Muscle of leg (tissue), 3 donors: ENCODE measurements at regions not wholly inside any gene's neighbourhood (a gene's known extent, or its start where the extent isn't known, plus 50 kb on each side); places are given as distances from the start of the nearest gene placed in this dataset.

ENCODE experiments used
- DNase-seq: peaks from one replicate; pipeline ENCODE4 v3.0.0; 2013
- H3K27ac ChIP-seq: one replicate; pipeline ENCODE4 v1.5.1; 2013; ENCODE audit warnings: mild to moderate bottlenecking, low read length, control low read depth
- H3K27me3 ChIP-seq: one replicate; pipeline ENCODE4 v1.6.1; 2013; ENCODE audit warnings: low read length; ENCODE audit not compliant: control insufficient read depth, insufficient read depth
- H3K36me3 ChIP-seq: one replicate; pipeline ENCODE4 v1.6.1; 2013; ENCODE audit warnings: low read length; ENCODE audit not compliant: control insufficient read depth, insufficient read depth
- H3K4me1 ChIP-seq: one replicate; pipeline ENCODE4 v1.6.1; 2013; ENCODE audit warnings: low read length; ENCODE audit not compliant: control insufficient read depth, insufficient read depth
- H3K4me3 ChIP-seq: one replicate; pipeline ENCODE4 v1.5.1; 2013; ENCODE audit warnings: low read length, control low read depth
- H3K9me3 ChIP-seq: replicated peaks from 2 replicates; pipeline ENCODE4 v1.6.1; 2013; ENCODE audit warnings: low read depth, low read length; ENCODE audit not compliant: control insufficient read depth
- WGBS: methylation state at CpG from one replicate; pipeline ENCODE4 v1.1.5; 2013; ENCODE audit warnings: missing lambda C conversion rate; ENCODE audit not compliant: insufficient coverage; 5-methylcytosine and 5-hydroxymethylcytosine counted together

DNA sequence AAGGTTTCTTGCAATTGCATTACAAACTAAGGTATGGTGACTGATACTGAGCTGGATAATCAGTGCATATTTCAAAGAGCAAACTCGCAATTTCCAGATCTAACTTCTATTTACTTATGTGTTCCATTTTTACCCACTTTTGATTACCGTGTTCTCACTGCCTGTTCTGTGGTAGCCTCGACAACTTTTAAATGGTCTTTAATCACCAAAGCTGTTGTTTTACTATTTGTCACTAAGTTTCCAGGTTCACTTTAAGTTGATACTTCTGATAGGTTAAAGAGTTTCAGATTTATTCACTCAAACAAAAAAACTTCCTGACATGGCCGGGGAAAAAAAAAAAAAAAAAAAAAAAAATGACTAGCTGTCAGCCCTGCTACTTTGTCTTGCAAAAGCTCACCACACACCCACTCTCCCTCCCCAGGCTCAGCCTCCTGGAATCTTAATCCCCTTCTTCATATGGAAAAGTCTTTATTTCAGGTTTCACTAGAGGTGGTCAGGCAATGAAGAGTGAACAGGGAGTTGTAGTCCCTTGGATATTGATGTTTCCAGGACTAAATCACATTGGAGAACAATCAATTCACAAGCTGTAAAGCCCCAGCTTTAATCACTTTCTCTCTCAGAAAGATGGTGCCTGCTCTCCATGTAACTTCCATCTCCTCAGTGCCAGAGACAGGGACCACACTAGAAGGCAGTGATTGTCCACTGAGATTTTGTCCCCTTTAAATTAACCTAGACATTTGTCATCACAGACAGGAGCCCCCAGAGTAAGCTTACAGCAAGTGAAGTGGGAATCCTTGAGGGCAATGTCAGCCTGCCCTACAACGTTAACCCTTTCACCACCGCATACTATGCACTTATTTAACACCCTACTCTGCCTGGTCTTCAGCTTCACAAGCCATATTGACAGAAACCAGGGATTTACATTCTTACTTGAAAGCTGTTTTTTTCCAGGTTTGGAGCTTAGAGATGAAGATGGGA is 749.1 kb upstream of the SORCS1 start:
- no peaks in the 10 kb centered on the region for H3K4me1 ChIP-seq
- H3K4me3 ChIP-seq, result no peak overlapping the region
- 47% methylated on average over 2 of the region's 6 CpGs for WGBS
- DNase-seq, result no peak
- H3K36me3 ChIP-seq, result no peaks in the 10 kb centered on the region
- no peaks in the 10 kb centered on the region for H3K9me3 ChIP-seq
- peaks cover 16% of the 10 kb centered on the region for H3K27me3 ChIP-seq
- no peak overlapping the region for H3K27ac ChIP-seq

DNA sequence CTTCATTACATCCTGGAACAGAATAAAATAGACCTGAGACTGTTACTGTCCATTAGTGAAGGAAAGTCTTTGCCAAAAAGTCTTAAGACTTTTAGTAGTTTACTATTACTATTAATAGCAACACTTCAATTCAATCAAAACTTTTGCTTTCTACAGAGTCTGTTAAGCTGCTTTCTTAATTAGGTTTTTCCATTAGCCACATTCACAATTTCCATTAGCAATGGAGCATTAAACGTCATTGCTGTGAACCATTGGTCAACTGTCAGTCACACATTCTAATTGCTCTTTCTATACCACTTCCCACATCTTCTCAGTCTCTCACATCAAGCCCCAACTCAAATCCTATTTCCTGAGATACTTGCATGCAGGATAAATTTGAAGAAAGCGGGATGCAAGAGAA is 736.6 kb upstream of the SORCS1 start:
- Histone ChIP-seq H3K36me3 (no peaks in the 10 kb centered on the region), H3K4me1 (no peaks in the 10 kb centered on the region), H3K27me3 (no peaks in the 10 kb centered on the region), H3K9me3 (no peaks in the 10 kb centered on the region), H3K27ac (no peak overlapping the region), H3K4me3 (no peak overlapping the region)
- 43% methylated on average over 1 of the region's 2 CpGs for WGBS
- DNase-seq, result no peak

DNA sequence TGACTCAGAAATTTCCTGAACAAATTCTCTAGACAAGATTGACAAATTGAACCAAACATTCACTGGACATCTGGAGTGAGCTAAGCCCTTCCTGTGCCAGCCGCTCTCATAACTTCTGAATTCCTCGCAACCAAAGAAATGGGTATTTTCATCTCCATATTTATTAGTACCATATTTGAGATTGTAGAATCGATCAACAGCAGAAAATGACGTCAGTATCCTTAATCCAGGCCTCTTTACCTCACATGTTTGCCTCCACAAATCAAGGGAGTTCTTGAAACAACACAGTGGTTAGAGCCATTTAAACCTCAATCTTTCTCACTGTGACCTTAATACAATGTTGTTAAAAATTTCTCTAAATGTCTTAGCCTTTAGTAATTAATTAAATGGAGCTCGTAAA is 735.6 kb upstream of the SORCS1 start:
- no peaks in the 10 kb centered on the region for H3K36me3 ChIP-seq
- H3K4me3 ChIP-seq, result no peak overlapping the region
- 86% methylated on average over 1 of the region's 5 CpGs for WGBS
- no peaks in the 10 kb centered on the region for H3K27me3 ChIP-seq
- no peaks in the 10 kb centered on the region for H3K9me3 ChIP-seq
- H3K4me1 ChIP-seq, result no peaks in the 10 kb centered on the region
- no peak overlapping the region for H3K27ac ChIP-seq
- no peak for DNase-seq

DNA sequence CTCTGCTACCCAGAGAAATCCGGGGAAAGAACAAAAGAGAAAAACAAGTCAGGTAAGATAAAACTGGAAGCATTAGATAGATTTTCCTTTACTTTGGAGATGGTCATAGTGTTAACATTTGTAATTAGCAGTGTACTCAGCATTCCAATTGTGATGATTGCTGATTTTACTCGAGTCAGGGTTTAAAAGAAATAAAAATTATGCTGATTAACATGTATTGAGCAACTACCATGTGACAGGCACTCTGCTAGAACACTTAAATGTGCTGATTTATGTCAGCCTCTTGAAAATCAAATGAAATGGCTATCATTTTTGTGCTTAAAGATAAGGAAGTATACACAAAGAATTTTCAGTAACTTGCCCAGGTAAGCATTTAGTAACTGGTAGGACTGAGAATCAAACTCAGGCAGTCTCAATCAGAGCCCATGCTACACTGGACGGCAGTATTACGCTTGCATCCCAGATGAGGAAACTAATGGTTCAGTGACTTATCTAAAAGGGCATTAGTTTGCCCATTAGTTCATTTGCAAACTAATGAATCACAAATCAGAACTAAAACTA is 735.1 kb upstream of the SORCS1 start:
- H3K27ac ChIP-seq, result no peak overlapping the region
- WGBS, result 94% methylated on average over 2 of the region's 4 CpGs
- no peaks in the 10 kb centered on the region for H3K4me1 ChIP-seq
- H3K4me3 ChIP-seq, result no peak overlapping the region
- no peak for DNase-seq
- H3K27me3 ChIP-seq, result no peaks in the 10 kb centered on the region
- H3K9me3 ChIP-seq, result no peaks in the 10 kb centered on the region
- H3K36me3 ChIP-seq, result no peaks in the 10 kb centered on the region

DNA sequence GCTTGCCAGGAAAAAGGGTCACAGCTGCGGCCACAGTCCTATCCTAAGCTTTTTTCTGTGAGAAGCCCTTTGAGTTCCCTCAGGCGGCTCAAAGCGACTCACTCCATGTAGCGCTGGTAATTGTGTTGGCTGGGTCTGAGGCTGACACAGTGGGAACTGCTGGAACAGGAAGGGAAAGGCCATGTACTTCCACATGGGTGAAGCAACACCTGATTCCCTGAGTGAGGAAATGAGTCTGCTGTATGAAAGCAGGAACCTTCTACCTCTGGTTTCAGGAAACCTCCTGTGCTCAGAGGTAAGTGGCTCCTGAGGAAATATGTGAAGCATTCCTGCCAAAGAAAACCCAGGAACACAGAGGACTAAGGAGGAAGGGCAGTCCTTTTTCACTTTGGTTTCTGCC is 734.6 kb upstream of the SORCS1 start:
- no peak overlapping the region for H3K27ac ChIP-seq
- 77% methylated on average over 4 of the region's 4 CpGs for WGBS
- no peak overlapping the region for H3K4me3 ChIP-seq
- no peaks in the 10 kb centered on the region for H3K4me1 ChIP-seq
- no peaks in the 10 kb centered on the region for H3K9me3 ChIP-seq
- H3K27me3 ChIP-seq, result no peaks in the 10 kb centered on the region
- H3K36me3 ChIP-seq, result no peaks in the 10 kb centered on the region
- no peak for DNase-seq

DNA sequence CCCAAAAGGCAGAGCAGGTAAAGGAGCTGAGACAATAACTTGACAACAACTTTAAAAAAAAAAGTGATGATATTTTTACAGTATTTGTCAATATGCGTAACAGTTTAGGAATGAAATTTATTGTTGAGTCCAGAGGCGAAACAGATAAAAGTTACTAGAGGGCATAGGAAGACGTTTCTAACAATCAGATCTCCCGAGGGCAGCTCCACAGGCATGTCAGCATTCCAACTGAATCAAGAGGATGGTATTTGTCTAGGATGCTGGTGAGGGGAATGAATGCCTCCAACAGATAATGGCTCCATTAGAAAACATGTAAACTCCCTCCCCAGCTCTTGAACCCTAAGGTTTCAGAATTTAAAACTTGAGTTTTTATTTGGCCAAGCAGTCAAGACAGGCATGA is 733.9 kb upstream of the SORCS1 start:
- no peaks in the 10 kb centered on the region for H3K4me1 ChIP-seq
- H3K27ac ChIP-seq, result no peak overlapping the region
- 95% methylated on average over 2 of the region's 4 CpGs for WGBS
- no peaks in the 10 kb centered on the region for H3K27me3 ChIP-seq
- DNase-seq, result no peak
- no peak overlapping the region for H3K4me3 ChIP-seq
- H3K9me3 ChIP-seq, result no peaks in the 10 kb centered on the region
- no peaks in the 10 kb centered on the region for H3K36me3 ChIP-seq

GRCh38 chr10:107894516-107894915 is 730.0 kb upstream of the SORCS1 start:
- no CpG with 5 or more reads among the region's 4 CpGs for WGBS

DNA sequence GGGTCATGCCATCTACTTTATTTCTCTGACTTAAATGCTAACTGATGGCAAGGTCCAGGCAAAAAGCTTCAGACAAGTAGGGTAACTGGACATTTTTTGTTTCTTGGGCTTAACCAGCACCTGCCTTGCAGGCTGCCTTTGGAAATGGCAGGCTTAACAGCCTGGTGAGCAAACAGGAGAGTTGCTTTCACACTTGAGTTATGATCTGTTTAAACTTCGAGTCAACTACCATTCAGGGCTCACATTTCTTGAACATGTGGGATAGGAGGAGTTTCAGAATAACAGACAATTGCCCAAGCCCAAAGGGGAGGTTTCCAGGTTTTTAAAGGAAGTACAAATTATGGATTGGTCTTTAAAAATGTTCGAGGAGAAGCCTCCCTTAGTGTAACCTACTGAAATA is 724.6 kb upstream of the SORCS1 start:
- Histone ChIP-seq H3K27ac (no peak overlapping the region), H3K4me1 (no peaks in the 10 kb centered on the region), H3K36me3 (no peaks in the 10 kb centered on the region), H3K9me3 (no peaks in the 10 kb centered on the region), H3K4me3 (no peak overlapping the region), H3K27me3 (no peaks in the 10 kb centered on the region)
- no peak for DNase-seq
- no CpG with 5 or more reads among the region's 2 CpGs for WGBS

More at GRCh38 chr10:107894516-107894915, 730.0 kb upstream of the SORCS1 start:
- Histone ChIP-seq H3K4me1 (no peaks in the 10 kb centered on the region), H3K9me3 (no peaks in the 10 kb centered on the region), H3K27ac (no peak overlapping the region), H3K27me3 (no peaks in the 10 kb centered on the region), H3K4me3 (no peak overlapping the region), H3K36me3 (no peaks in the 10 kb centered on the region)
- DNase-seq, result peak; percentile 4

DNA sequence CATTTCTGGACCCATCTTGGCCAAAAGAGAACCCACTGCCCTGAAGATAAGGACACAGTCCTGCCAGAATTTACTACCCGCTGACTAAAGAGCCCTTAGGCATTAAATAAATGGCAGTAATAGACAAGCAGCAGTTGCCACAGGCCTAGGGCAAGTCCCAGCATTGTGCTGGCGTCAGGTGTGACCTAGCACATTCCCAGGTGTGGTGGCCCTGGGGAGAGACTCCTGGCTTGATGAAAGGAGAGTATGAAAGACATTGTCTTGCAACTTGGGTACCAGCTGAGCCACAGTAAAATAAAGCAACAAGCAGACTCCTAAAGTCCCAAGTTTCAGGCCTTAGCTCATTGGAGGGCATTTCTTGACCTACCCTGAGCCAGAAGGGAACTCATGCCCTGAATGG is 715.7 kb upstream of the SORCS1 start:
- no peak for DNase-seq
- H3K9me3 ChIP-seq, result peaks cover 12% of the 10 kb centered on the region
- no peaks in the 10 kb centered on the region for H3K36me3 ChIP-seq
- H3K4me3 ChIP-seq, result no peak overlapping the region
- no peaks in the 10 kb centered on the region for H3K4me1 ChIP-seq
- WGBS, result 80% methylated on average over 1 of the region's 2 CpGs
- no peaks in the 10 kb centered on the region for H3K27me3 ChIP-seq
- no peak overlapping the region for H3K27ac ChIP-seq

GRCh38 chr10:107873007-107873406 is 708.5 kb upstream of the SORCS1 start:
- H3K27me3 ChIP-seq, result no peaks in the 10 kb centered on the region
- H3K27ac ChIP-seq, result no peak overlapping the region
- H3K4me3 ChIP-seq, result no peak overlapping the region
- H3K9me3 ChIP-seq, result no peaks in the 10 kb centered on the region
- no peaks in the 10 kb centered on the region for H3K36me3 ChIP-seq
- no CpG with 5 or more reads among the region's 3 CpGs for WGBS
- H3K4me1 ChIP-seq, result no peaks in the 10 kb centered on the region
- DNase-seq, result no peak
